Fibroblast of villous mesenchyme (primary cell): ENCODE measurements at regions not wholly inside any gene's neighbourhood (a gene's known extent, or its start where the extent isn't known, plus 50 kb on each side); places are given as distances from the start of the nearest gene placed in this dataset.

Experiments
- DNase-seq: peaks from one replicate; pipeline ENCODE4 v3.0.0-alpha.2; 2010; ENCODE audit warnings: low read depth
- H3K4me3 ChIP-seq: 2 replicates; pipeline ENCODE4 v1.5.1; 2011; ENCODE audit warnings: low read depth, mild to moderate bottlenecking, low read length
- CTCF ChIP-seq: IDR thresholded peaks from 2 replicates; pipeline ENCODE4 v1.5.1; 2012; ENCODE audit warnings: low read depth, mild to moderate bottlenecking, low read length; ENCODE audit not compliant: insufficient read depth

GRCh38 chr1:98422816-98423215, 238.7 kb upstream of the SNX7 start:
- DNase-seq, result no peak
- no peak overlapping the region for H3K4me3 ChIP-seq
- no peak for TF ChIP-seq CTCF

- DNase-seq, result peak; percentile 56
- TF ChIP-seq CTCF, result no peak
- no peak overlapping the region for H3K4me3 ChIP-seq
These were observed 240.5 kb upstream of the SNX7 start for GRCh38 chr1:98421085-98421435.

GRCh38 chr1:98420376-98421084, 241.0 kb upstream of the SNX7 start:
- peak; percentile 43 for DNase-seq
- no peak for TF ChIP-seq CTCF
- H3K4me3 ChIP-seq, result no peak overlapping the region

- DNase-seq, result no peak
- no peak for TF ChIP-seq CTCF
- H3K4me3 ChIP-seq, result no peak overlapping the region
These were observed 243.7 kb upstream of the SNX7 start for GRCh38 chr1:98417820-98418219.

- H3K4me3 ChIP-seq, result no peak overlapping the region
- TF ChIP-seq CTCF, result no peak
- DNase-seq, result no peak
These were observed 251.4 kb upstream of the SNX7 start for GRCh38 chr1:98410082-98410481.

GRCh38 chr1:98406352-98407088, 255.0 kb upstream of the SNX7 start:
- TF ChIP-seq CTCF, result no peak
- H3K4me3 ChIP-seq, result no peak overlapping the region
- no peak for DNase-seq
